SK-N-SH (cell line): ENCODE measurements at regions not wholly inside any gene's neighbourhood (a gene's known extent, or its start where the extent isn't known, plus 50 kb on each side); places are given as distances from the start of the nearest gene placed in this dataset.

Source experiments
- CTCF ChIA-PET: fragments of 300-600, 350-600 bp; formaldehyde crosslinking; extraction: SDS; loops from one replicate; lab custom pipeline; 2021; lab: Yijun Ruan, JAX
- POLR2A ChIA-PET: fragments of 350-600 bp; sonication (Branson Sonifier 250); formaldehyde crosslinking; extraction: SDS; loops from one replicate; lab custom pipeline; 2020; ENCODE audit warnings: antibody characterized with exemption, inconsistent platforms; lab: Yijun Ruan, JAX
- DNase-seq: peaks from one replicate; pipeline ENCODE4 v3.0.0; 2012
- H2AFZ ChIP-seq: fragments of 200-600 bp; sonication (generic); 2 replicates; pipeline ENCODE4 v1.8.1; 2016; ENCODE audit warnings: antibody characterized with exemption, mild to moderate bottlenecking, low read depth
- H3F3A ChIP-seq: fragments of 200-600 bp; sonication (generic); replicated peaks from 2 replicates; pipeline ENCODE3; 2016; ENCODE audit warnings: antibody characterized with exemption, mild to moderate bottlenecking; ENCODE audit not compliant: insufficient read depth
- H3K27ac ChIP-seq, 2 experiments: fragments of 200-500 bp in 1 of 2; fragments of 200-600 bp in 1 of 2; sonication (Bioruptor generic) in 1 of 2; sonication (generic), shearing (Covaris generic) in 1 of 2; 2 replicates each; pipeline versions ENCODE4 v1.5.1 to v1.6.1; 2014 to 2016; ENCODE audit warnings: low read depth in 2 of 2, inconsistent platforms in 1 of 2, low read length in 1 of 2, mild to moderate bottlenecking in 1 of 2, mixed read lengths in 1 of 2
- H3K27me3 ChIP-seq: fragments of 200-600 bp; sonication (generic), shearing (Covaris generic); 2 replicates; pipeline ENCODE4 v1.6.1; 2016; ENCODE audit warnings: mixed run types; ENCODE audit not compliant: insufficient read depth
- H3K36me3 ChIP-seq, 2 experiments: fragments of 200-500 bp in 1 of 2; fragments of 200-600 bp in 1 of 2; sonication (Bioruptor generic) in 1 of 2; sonication (generic) in 1 of 2; replicated peaks in 1 of 2; 2 replicates each; pipeline versions ENCODE3 to v1.5.1; 2014 to 2016; ENCODE audit warnings: low read length in 1 of 2, mild to moderate bottlenecking in 1 of 2; ENCODE audit not compliant: insufficient read depth in 2 of 2, control insufficient read depth in 1 of 2
- H3K4me1 ChIP-seq, 2 experiments: fragments of 200-500 bp in 1 of 2; fragments of 200-600 bp in 1 of 2; sonication (Bioruptor generic) in 1 of 2; sonication (generic), shearing (Covaris generic) in 1 of 2; 2 replicates each; pipeline versions ENCODE4 v1.5.1 to v1.6.1; 2014 to 2016; ENCODE audit warnings: low read depth in 1 of 2, low read length in 1 of 2, mixed run types in 1 of 2; ENCODE audit not compliant: insufficient read depth in 2 of 2, control insufficient read depth in 1 of 2
- H3K4me2 ChIP-seq: fragments of 200-600 bp; sonication (generic), shearing (Covaris generic); 2 replicates; pipeline ENCODE4 v1.6.1; 2017; ENCODE audit warnings: mixed run types
- H3K4me3 ChIP-seq, 2 experiments: fragments of 200-500 bp in 1 of 2; fragments of 200-600 bp in 1 of 2; sonication (Bioruptor generic) in 1 of 2; sonication (generic), shearing (Covaris generic) in 1 of 2; 2 replicates each; pipeline versions ENCODE4 v1.5.1 to v1.8.1; 2014 to 2016; ENCODE audit warnings: low read depth in 2 of 2, inconsistent platforms in 1 of 2, low read length in 1 of 2, mild to moderate bottlenecking in 1 of 2, mixed read lengths in 1 of 2, moderate library complexity in 1 of 2
- H3K79me2 ChIP-seq: fragments of 200-600 bp; sonication (generic); 2 replicates; pipeline ENCODE4 v1.8.1; 2017; ENCODE audit warnings: mild to moderate bottlenecking; ENCODE audit not compliant: insufficient read depth
- H3K9ac ChIP-seq: fragments of 200-600 bp; sonication (generic); 2 replicates; pipeline ENCODE4 v1.6.1; 2017; ENCODE audit warnings: mixed run types
- H3K9me2 ChIP-seq: fragments of 200-600 bp; sonication (generic); 2 replicates; pipeline ENCODE4 v1.6.1; 2017; ENCODE audit warnings: mixed run types
- H3K9me3 ChIP-seq: fragments of 200-600 bp; sonication (generic); 2 replicates; pipeline ENCODE4 v1.6.1; 2017; ENCODE audit warnings: mixed run types, mild to moderate bottlenecking, moderate library complexity
- H4K20me1 ChIP-seq: fragments of 200-600 bp; sonication (generic); 2 replicates; pipeline ENCODE4 v1.6.1; 2017; ENCODE audit warnings: mild to moderate bottlenecking, mixed run types; ENCODE audit not compliant: insufficient read depth
- EZH2phosphoT487 ChIP-seq: fragments of 200-600 bp; sonication (generic); IDR thresholded peaks from 2 replicates; pipeline ENCODE4 v1.6.1; 2017; ENCODE audit warnings: low read depth, mixed run types, mild to moderate bottlenecking, antibody characterized with exemption, moderate library complexity, borderline replicate concordance
- FOSL2 ChIP-seq: IDR thresholded peaks from 2 replicates; pipeline ENCODE4 v1.4.0; 2012; ENCODE audit warnings: low read depth, mild to moderate bottlenecking, moderate library complexity, borderline replicate concordance
- FOXJ3 ChIP-seq: sonication (generic); formaldehyde crosslinking; IDR thresholded peaks from 2 replicates; pipeline ENCODE4 v1.5.1; 2020; ENCODE audit warnings: mild to moderate bottlenecking, missing genetic modification reagents
- FOXM1 ChIP-seq: IDR thresholded peaks from 2 replicates; pipeline ENCODE4 v1.4.0; 2012; ENCODE audit warnings: low read depth, mild to moderate bottlenecking
- IRF3 ChIP-seq: fragments of 150-350 bp; IDR thresholded peaks from 2 replicates; pipeline ENCODE4 v1.6.1; 2016; ENCODE audit warnings: mild to moderate bottlenecking, low read depth, low read length
- JUND ChIP-seq: IDR thresholded peaks from 2 replicates; pipeline ENCODE4 v1.4.0; 2012
- MXI1 ChIP-seq: IDR thresholded peaks from 2 replicates; pipeline ENCODE4 v1.6.1; 2012; ENCODE audit warnings: mild to moderate bottlenecking, low read depth, low read length, improper control_type of control experiment
- NFIC ChIP-seq: IDR thresholded peaks from 2 replicates; pipeline ENCODE4 v1.4.0; 2012; ENCODE audit warnings: borderline replicate concordance
- NRF1 ChIP-seq: IDR thresholded peaks from 2 replicates; pipeline ENCODE4 v1.6.1; 2012; ENCODE audit warnings: low read depth, mild to moderate bottlenecking, low read length
- PBX3 ChIP-seq: IDR thresholded peaks from 2 replicates; pipeline ENCODE4; 2012
- POLR2AphosphoS5 ChIP-seq: IDR thresholded peaks from 2 replicates; pipeline ENCODE4 v1.6.1; 2012; ENCODE audit warnings: low read depth, low read length
- REST ChIP-seq: IDR thresholded peaks from 2 replicates; pipeline ENCODE4 v1.6.1; 2012; ENCODE audit warnings: mild to moderate bottlenecking, low read depth, low read length, moderate library complexity
- SIN3A ChIP-seq: IDR thresholded peaks from 2 replicates; pipeline ENCODE4 v1.6.1; 2012; ENCODE audit warnings: low read depth, mild to moderate bottlenecking, low read length, moderate library complexity, borderline replicate concordance
- SMC3 ChIP-seq: IDR thresholded peaks from 2 replicates; pipeline ENCODE4 v1.6.1; 2012; ENCODE audit warnings: low read depth, low read length, improper control_type of control experiment
- USF1 ChIP-seq: IDR thresholded peaks from 2 replicates; pipeline ENCODE4 v1.4.0; 2012; ENCODE audit warnings: low read depth, borderline replicate concordance
- YY1 ChIP-seq: IDR thresholded peaks from 2 replicates; pipeline ENCODE4 v1.4.0; 2012; ENCODE audit warnings: low read depth, mild to moderate bottlenecking
- WGBS: methylation state at CpG from one replicate; pipeline ENCODE4 v1.1.6; 2017; ENCODE audit warnings: low lambda C conversion rate; 5-methylcytosine and 5-hydroxymethylcytosine counted together
- TF ChIP-seq, protein P1 (sequence below): fragments of 200-600 bp; sonication (generic); IDR thresholded peaks from 2 replicates; pipeline ENCODE4 v1.6.1; 2017; ENCODE audit warnings: antibody characterized with exemption, mild to moderate bottlenecking, moderate library complexity

DNA sequence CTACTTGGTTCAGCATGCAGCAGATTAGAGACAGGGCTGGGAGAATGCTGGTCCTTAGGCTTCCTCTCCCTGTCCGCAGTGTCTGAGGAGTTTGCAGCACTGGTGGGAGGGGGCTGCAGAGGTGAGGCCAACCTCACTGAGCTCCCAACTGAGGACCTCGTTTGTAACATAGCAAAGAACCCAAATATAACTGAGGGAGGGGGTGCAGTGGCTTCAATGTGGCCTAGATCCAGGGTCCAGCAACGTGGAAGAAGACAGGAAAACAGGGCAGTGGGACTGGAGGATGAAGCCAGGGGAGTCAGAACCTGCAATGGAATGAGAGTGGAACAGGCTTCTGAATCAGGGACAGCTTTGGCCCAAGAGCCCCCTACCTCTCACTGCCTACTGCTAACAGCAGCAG is 84.3 kb upstream of the MAFB start (continued):
- no peak for TF ChIP-seq PBX3
- TF ChIP-seq REST: no peak
- no peak for TF ChIP-seq SIN3A

GRCh38 chr20:40774252-40774651 is 85.2 kb upstream of the MAFB start:
- DNase-seq: no peak
- H3K4me1 ChIP-seq: peaks cover 0 to 6% of the 10 kb centered on the region in 2 experiments; a peak in 1 of 4 replicates
- H2AFZ ChIP-seq: no peak overlapping the region
- H3K9me2 ChIP-seq: no peaks in the 10 kb centered on the region
- no peak overlapping the region for H3K27ac ChIP-seq
- H3K4me2 ChIP-seq: no peak overlapping the region
- 18% methylated on average over 4 of the region's 4 CpGs for WGBS
- no peaks in the 10 kb centered on the region for H3K27me3 ChIP-seq
- no peaks in the 10 kb centered on the region for H3K9me3 ChIP-seq
- H3K36me3 ChIP-seq: no peaks in the 10 kb centered on the region
- no peak overlapping the region for H3K9ac ChIP-seq
- H3K79me2 ChIP-seq: no peaks in the 10 kb centered on the region
- POLR2A ChIA-PET: no interaction called here
- TF ChIP-seq USF1: no peak
- CTCF ChIA-PET: interaction anchor here (1.0 to 1.7 kb wide), 2 partner anchors 15 to 25 kb away, joined by 3 to 4 read pairs; no protein-coding TSS in a partner anchor
- no peaks in the 10 kb centered on the region for H4K20me1 ChIP-seq
- H3F3A ChIP-seq: no peaks in the 10 kb centered on the region
- no peak overlapping the region for H3K4me3 ChIP-seq

- Histone ChIP-seq H3K79me2 (no peaks in the 10 kb centered on the region), H3K36me3 (no peaks in the 10 kb centered on the region), H3K4me1 (peaks cover 0 to 6% of the 10 kb centered on the region in 2 experiments; a peak in 1 of 4 replicates), H2AFZ (no peak overlapping the region), H3K27ac (no peak overlapping the region), H3F3A (no peaks in the 10 kb centered on the region), H3K9me2 (no peaks in the 10 kb centered on the region), H4K20me1 (no peaks in the 10 kb centered on the region), H3K4me3 (no peak overlapping the region), H3K4me2 (no peak overlapping the region), H3K27me3 (no peaks in the 10 kb centered on the region), H3K9ac (no peak overlapping the region), H3K9me3 (no peaks in the 10 kb centered on the region)
- WGBS: 5% methylated on average over 2 of the region's 2 CpGs
- POLR2A ChIA-PET: no interaction called here
- DNase-seq: no peak
- CTCF ChIA-PET: interaction anchor here (1.4 to 1.8 kb wide), 3 partner anchors 13 to 187 kb away, joined by 4 to 5 read pairs (median 4); no protein-coding TSS in a partner anchor
- TF ChIP-seq NRF1 (no peak), POLR2AphosphoS5 (no peak), EZH2phosphoT487 (no peak), MXI1 (no peak), IRF3 (no peak), FOXJ3 (CRISPR knock-in tag) (no peak), FOSL2 (no peak), FOXM1 (no peak), JUND (no peak), NFIC (no peak), SMC3 (no peak), YY1 (no peak)
- TF ChIP-seq, protein P1, sequence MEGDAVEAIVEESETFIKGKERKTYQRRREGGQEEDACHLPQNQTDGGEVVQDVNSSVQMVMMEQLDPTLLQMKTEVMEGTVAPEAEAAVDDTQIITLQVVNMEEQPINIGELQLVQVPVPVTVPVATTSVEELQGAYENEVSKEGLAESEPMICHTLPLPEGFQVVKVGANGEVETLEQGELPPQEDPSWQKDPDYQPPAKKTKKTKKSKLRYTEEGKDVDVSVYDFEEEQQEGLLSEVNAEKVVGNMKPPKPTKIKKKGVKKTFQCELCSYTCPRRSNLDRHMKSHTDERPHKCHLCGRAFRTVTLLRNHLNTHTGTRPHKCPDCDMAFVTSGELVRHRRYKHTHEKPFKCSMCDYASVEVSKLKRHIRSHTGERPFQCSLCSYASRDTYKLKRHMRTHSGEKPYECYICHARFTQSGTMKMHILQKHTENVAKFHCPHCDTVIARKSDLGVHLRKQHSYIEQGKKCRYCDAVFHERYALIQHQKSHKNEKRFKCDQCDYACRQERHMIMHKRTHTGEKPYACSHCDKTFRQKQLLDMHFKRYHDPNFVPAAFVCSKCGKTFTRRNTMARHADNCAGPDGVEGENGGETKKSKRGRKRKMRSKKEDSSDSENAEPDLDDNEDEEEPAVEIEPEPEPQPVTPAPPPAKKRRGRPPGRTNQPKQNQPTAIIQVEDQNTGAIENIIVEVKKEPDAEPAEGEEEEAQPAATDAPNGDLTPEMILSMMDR: no peak
These were observed 86.6 kb upstream of the MAFB start for GRCh38 chr20:40775561-40776146.
